ENCODE measurements at regions not wholly inside any gene's neighbourhood (a gene's known extent, or its start where the extent isn't known, plus 50 kb on each side); places are given as distances from the start of the nearest gene placed in this dataset.

GRCh38 chr5:135253601-135254178 lies 145.3 kb downstream of the MACROH2A1 start:
- TF ChIP-seq SP1 (IDR thresholded peaks at IDR 0.05) (no peak), BHLHE40 (IDR thresholded peaks at IDR 0.05; ENCODE audit: borderline replicate concordance) (no peak)
- POLR2A ChIA-PET, result no interaction called here
- DNase-seq (ENCODE audit: extremely low spot score), result no peak
- CTCF ChIA-PET, result no interaction called here

DNA sequence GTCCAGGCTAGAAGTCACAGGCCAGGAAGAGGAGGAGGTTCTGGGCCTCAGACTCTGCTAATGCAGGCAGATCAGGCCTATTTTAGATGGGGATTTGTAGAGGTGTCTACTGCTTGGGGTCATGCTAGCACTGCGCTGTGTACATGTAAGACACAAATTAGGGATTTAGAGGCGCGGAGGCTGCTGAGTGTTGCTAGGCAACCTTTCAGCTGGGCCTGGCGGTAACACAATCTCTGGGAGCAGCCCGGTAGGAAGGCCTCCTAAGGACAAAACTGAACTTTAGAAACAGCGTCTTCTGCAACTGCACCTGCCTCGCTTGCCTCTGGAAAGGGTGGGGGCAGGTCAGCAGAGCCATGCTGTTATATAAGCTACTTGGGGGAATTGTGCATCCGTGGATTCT lies 147.9 kb downstream of the MACROH2A1 start:
- ChIA-PET CTCF (no interaction called here), POLR2A (no interaction called here)
- no peak for TF ChIP-seq FOXM1 (IDR thresholded peaks at IDR 0.05; ENCODE audit: borderline replicate concordance)
- no peak for TF ChIP-seq NFRKB (IDR thresholded peaks at IDR 0.05)
- TF ChIP-seq PKNOX1 (IDR thresholded peaks at IDR 0.05), result no peak
- no peak for TF ChIP-seq FOXK2 (IDR thresholded peaks at IDR 0.05)
- no peak for TF ChIP-seq FOXA1 (IDR thresholded peaks at IDR 0.05)
- TF ChIP-seq SUZ12 (IDR thresholded peaks at IDR 0.05), result no peak
- TF ChIP-seq ARNT (IDR thresholded peaks at IDR 0.05), result no peak
- TF ChIP-seq TARDBP (IDR thresholded peaks at IDR 0.05), result no peak
- no peak for TF ChIP-seq HDGF (IDR thresholded peaks at IDR 0.05; ENCODE audit: borderline replicate concordance)
- DNase-seq (ENCODE audit: extremely low spot score), result no peak

GRCh38 chr5:135250671-135251070 lies 148.4 kb downstream of the MACROH2A1 start:
- no peak for DNase-seq (ENCODE audit: extremely low spot score)
- ChIA-PET POLR2A (no interaction called here), CTCF (no interaction called here)
- no peak for TF ChIP-seq ELF4 (IDR thresholded peaks at IDR 0.05)
- no peak for TF ChIP-seq FOXA1 (IDR thresholded peaks at IDR 0.05)
- TF ChIP-seq HDGF (IDR thresholded peaks at IDR 0.05; ENCODE audit: borderline replicate concordance), result no peak
- TF ChIP-seq LEF1 (IDR thresholded peaks at IDR 0.05; ENCODE audit: borderline replicate concordance), result no peak
- no peak for TF ChIP-seq SUZ12 (IDR thresholded peaks at IDR 0.05)
- no peak for TF ChIP-seq ZNF384 (IDR thresholded peaks at IDR 0.05)
- TF ChIP-seq FOXM1 (IDR thresholded peaks at IDR 0.05; ENCODE audit: borderline replicate concordance), result no peak
- no peak for TF ChIP-seq CTBP1 (IDR thresholded peaks at IDR 0.05; ENCODE audit: borderline replicate concordance)
- no peak for TF ChIP-seq TARDBP (IDR thresholded peaks at IDR 0.05)
- no peak for TF ChIP-seq FOXK2 (IDR thresholded peaks at IDR 0.05)

DNA sequence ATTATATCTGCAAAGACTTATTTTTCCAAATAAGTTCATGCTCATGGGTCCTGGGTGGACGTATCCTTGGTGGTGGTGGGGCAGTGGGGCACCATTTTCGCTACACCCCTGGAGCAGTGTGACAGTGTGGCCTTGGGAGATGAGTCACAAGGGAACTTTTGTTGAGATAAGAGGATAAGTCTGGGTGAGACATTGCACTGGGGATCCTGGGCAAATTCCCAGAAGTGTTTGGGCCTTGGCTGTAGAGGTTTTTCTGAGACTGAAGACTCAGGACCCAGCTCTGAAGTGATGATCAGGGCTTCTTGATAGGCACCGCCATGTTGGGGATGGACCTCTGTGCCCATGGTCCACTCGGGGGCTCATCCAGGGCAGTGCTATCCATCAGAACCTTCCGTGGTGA lies 149.4 kb downstream of the MACROH2A1 start:
- DNase-seq (ENCODE audit: extremely low spot score), result no peak
- ChIA-PET POLR2A (interaction anchor here (0.6 to 1.0 kb wide), 3 partner anchors 9 to 1123 kb away, joined by 3 read pairs; no protein-coding TSS in a partner anchor), CTCF (interaction anchor here (0.6 kb wide), 1 partner anchor 64 kb away, joined by 3 read pairs; no protein-coding TSS in a partner anchor)
- no peak for TF ChIP-seq TARDBP (IDR thresholded peaks at IDR 0.05)
- TF ChIP-seq FOXM1 (IDR thresholded peaks at IDR 0.05; ENCODE audit: borderline replicate concordance), result no peak
- TF ChIP-seq L3MBTL2 (conservative IDR thresholded peaks at IDR 0.05), result no peak
- no peak for TF ChIP-seq LEF1 (IDR thresholded peaks at IDR 0.05; ENCODE audit: borderline replicate concordance)
- TF ChIP-seq HDGF (IDR thresholded peaks at IDR 0.05; ENCODE audit: borderline replicate concordance), result no peak
- TF ChIP-seq PKNOX1 (IDR thresholded peaks at IDR 0.05), result no peak
- TF ChIP-seq SUZ12 (IDR thresholded peaks at IDR 0.05), result no peak
- no peak for TF ChIP-seq FOXK2 (IDR thresholded peaks at IDR 0.05)
- no peak for TF ChIP-seq SP1 (IDR thresholded peaks at IDR 0.05)
- TF ChIP-seq NFRKB (IDR thresholded peaks at IDR 0.05), result no peak
- no peak for TF ChIP-seq ARNT (IDR thresholded peaks at IDR 0.05)

GRCh38 chr5:135248801-135249231 lies 150.2 kb downstream of the MACROH2A1 start:
- ChIA-PET POLR2A (no interaction called here), CTCF (no interaction called here)
- no peak for TF ChIP-seq ELF4 (IDR thresholded peaks at IDR 0.05)
- no peak for TF ChIP-seq NFRKB (IDR thresholded peaks at IDR 0.05)
- TF ChIP-seq PKNOX1 (IDR thresholded peaks at IDR 0.05), result no peak
- TF ChIP-seq L3MBTL2 (conservative IDR thresholded peaks at IDR 0.05), result no peak
- no peak for TF ChIP-seq CTBP1 (IDR thresholded peaks at IDR 0.05; ENCODE audit: borderline replicate concordance)
- TF ChIP-seq ZNF384 (IDR thresholded peaks at IDR 0.05), result no peak
- DNase-seq (ENCODE audit: extremely low spot score), result no peak

DNA sequence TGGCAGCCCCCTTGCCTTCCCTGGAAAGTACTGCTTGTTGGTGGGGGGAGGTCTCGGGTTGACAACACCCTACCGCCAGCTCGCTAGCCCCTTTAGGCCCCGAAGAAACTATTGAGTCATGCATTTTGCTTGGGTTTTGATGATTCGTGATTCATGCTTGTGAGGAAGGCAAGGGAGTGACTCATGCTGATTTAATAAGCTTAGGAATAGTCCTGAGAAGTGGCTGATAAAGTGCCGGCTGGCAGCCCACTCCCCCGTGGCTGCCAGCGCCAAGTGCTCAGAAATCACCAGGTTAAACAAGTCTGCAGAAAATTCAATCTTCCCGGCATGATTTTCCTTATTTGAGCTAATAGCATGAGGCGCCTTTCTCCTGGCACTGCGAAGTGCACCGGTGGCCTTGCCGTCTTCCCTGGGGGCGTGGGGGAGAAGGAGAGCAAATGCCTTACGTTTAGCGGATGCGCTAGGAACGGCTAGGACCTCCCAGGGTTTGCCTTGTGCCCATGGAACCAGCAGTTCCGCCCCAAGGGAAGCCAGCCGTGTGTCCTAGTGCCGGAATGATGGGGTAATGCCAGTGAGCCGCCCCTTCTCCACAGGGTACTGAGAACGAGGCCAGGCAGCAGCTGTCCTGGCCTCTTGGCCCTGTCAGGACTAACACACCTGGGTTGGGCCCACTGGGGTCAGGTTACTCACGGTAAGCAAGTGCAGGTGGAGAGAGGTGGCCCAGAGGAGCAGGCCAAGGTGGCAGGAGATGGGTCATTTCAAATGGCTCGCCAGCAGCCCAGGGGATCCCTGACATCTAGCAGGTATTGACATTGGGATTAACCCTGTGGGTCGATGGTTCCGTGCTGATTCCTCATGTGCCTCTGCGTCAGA lies 151.9 kb downstream of the MACROH2A1 start:
- POLR2A ChIA-PET, result interaction anchor here (0.7 to 1.9 kb wide), 4 partner anchors 10 to 204 kb away, joined by 3 to 8 read pairs (median 3); no protein-coding TSS in a partner anchor
- TF ChIP-seq NFRKB (IDR thresholded peaks at IDR 0.05), result no peak
- TF ChIP-seq SP1 (IDR thresholded peaks at IDR 0.05), result no peak
- no peak for TF ChIP-seq TARDBP (IDR thresholded peaks at IDR 0.05)
- TF ChIP-seq FOXM1 (IDR thresholded peaks at IDR 0.05; ENCODE audit: borderline replicate concordance), result no peak
- TF ChIP-seq LEF1 (IDR thresholded peaks at IDR 0.05; ENCODE audit: borderline replicate concordance), result no peak
- TF ChIP-seq ELF4 (IDR thresholded peaks at IDR 0.05), result no peak
- no peak for TF ChIP-seq FOXK2 (IDR thresholded peaks at IDR 0.05)
- peak; percentile 44 for DNase-seq (ENCODE audit: extremely low spot score)
- CTCF ChIA-PET, result interaction anchor here (1.3 to 1.8 kb wide), 2 partner anchors 9 to 18 kb away, joined by 4 to 5 read pairs; no protein-coding TSS in a partner anchor

All from HEK293T (cell line).